Right lobe of liver (tissue), 6 donors: ENCODE measurements at regions not wholly inside any gene's neighbourhood (a gene's known extent, or its start where the extent isn't known, plus 50 kb on each side); places are given as distances from the start of the nearest gene placed in this dataset.

Experiments used
- ATAC-seq, 4 donors: fragments of 200-7000 bp; cut with Tn5 transposase; one replicate each; pipeline ENCODE4 v1.9.1; 2020; ENCODE audit warnings: mild to moderate bottlenecking in 4 of 4, moderate library complexity in 4 of 4
- DNase-seq, 3 donors: peaks; one replicate each; pipeline ENCODE4 v3.0.0-alpha.2; 2020
- H3K27ac ChIP-seq, 3 donors: fragments of 200-600 bp; one replicate each; pipeline ENCODE4 v1.8.0; 2022
- H3K27me3 ChIP-seq, 2 donors: fragments of 200-600 bp; one replicate each; pipeline ENCODE4 v1.8.0; 2022
- H3K36me3 ChIP-seq, 4 donors: fragments of 200-600 bp; sonication (generic) in 1 of 4; one replicate each; pipeline versions ENCODE4 v1.5.1 to v1.8.0; 2017 to 2022; ENCODE audit warnings: control low read depth in 1 of 4
- H3K4me1 ChIP-seq, 4 donors: fragments of 200-600 bp; sonication (generic) in 1 of 4; one replicate each; pipeline versions ENCODE4 v1.5.1 to v1.8.0; 2017 to 2022; ENCODE audit warnings: control low read depth in 1 of 4
- H3K4me3 ChIP-seq, 3 donors: fragments of 200-600 bp; one replicate each; pipeline ENCODE4 v1.8.0; 2022
- H3K9me3 ChIP-seq, 4 donors: fragments of 200-600 bp; sonication (generic) in 1 of 4; one replicate each; pipeline versions ENCODE4 v1.5.1 to v1.8.0; 2017 to 2022; ENCODE audit warnings: control low read depth in 1 of 4
- CTCF ChIP-seq, 4 donors: fragments of 200-600 bp in 3 of 4; fragments of 450-650 bp in 1 of 4; IDR thresholded peaks; one replicate each; pipeline versions ENCODE4 v1.5.1 to v1.8.0; 2016 to 2022; ENCODE audit warnings: antibody characterized with exemption in 4 of 4, mild to moderate bottlenecking in 2 of 4
- POLR2A ChIP-seq: fragments of 450-650 bp; IDR thresholded peaks from one replicate; pipeline ENCODE4 v1.6.1; 2017; ENCODE audit warnings: antibody characterized with exemption, mild to moderate bottlenecking
- WGBS: methylation state at CpG from one replicate; pipeline ENCODE4 v1.1.6; 2018; ENCODE audit warnings: low coverage, low lambda C conversion rate; ENCODE audit not compliant: insufficient coverage; ENCODE audit errors: missing lambda C conversion rate; 5-methylcytosine and 5-hydroxymethylcytosine counted together
- intact Hi-C, 2 donors: fragments of 100-400 bp; cut with DNase I; formaldehyde crosslinking; loops; one replicate each; pipeline versions ENCODE4 v1.11.2 to v1.14.1; 2022
- donor health status: DM: no; HTN: yes; CAD: no.
- donor health status: DM: no; HTN: no; CAD: no.
- donor health status: DM: no; HTN: no; CAD: no.
- donor health status: DM: no; HTN: yes; CAD: no.
- donor health status: DM: no; HTN: yes; CAD: no.

GRCh38 chr3:35215525-35216500 is 423.5 kb upstream of the ARPP21 start:
- Histone ChIP-seq H3K4me1 (no peaks in the 10 kb centered on the region), H3K27me3 (no peaks in the 10 kb centered on the region), H3K27ac (no peak overlapping the region), H3K4me3 (no peak overlapping the region), H3K36me3 (no peaks in the 10 kb centered on the region), H3K9me3 (no peaks in the 10 kb centered on the region)
- no peak for TF ChIP-seq CTCF (IDR thresholded peaks at IDR 0.05)
- intact Hi-C loops, result no loop called here
- peak in 1 of 3 donors; percentile 40 for DNase-seq
- WGBS, result 53% methylated on average over 5 of the region's 31 CpGs
- ATAC-seq, result no peak

- H3K36me3 ChIP-seq, result no peaks in the 10 kb centered on the region
- H3K27me3 ChIP-seq, result no peaks in the 10 kb centered on the region
- H3K4me3 ChIP-seq, result no peak overlapping the region
- no peak overlapping the region for H3K27ac ChIP-seq
- H3K4me1 ChIP-seq, result no peaks in the 10 kb centered on the region
- DNase-seq (peak in 1 of 3 donors; percentile 39), ATAC-seq (no peak)
- TF ChIP-seq POLR2A, result no peak
- TF ChIP-seq CTCF (IDR thresholded peaks at IDR 0.05), result no peak
- WGBS, result 73% methylated on average over 11 of the region's 18 CpGs
- intact Hi-C loops, result no loop called here
- no peaks in the 10 kb centered on the region for H3K9me3 ChIP-seq
Measured at GRCh38 chr3:35216501-35217266, 422.6 kb upstream of the ARPP21 start.

GRCh38 chr3:35223632-35224394 is 415.5 kb upstream of the ARPP21 start:
- ATAC-seq (peak; percentile 42 to 71 (median 62)), DNase-seq (no peak)
- Histone ChIP-seq H3K27me3 (no peaks in the 10 kb centered on the region), H3K4me1 (no peaks in the 10 kb centered on the region), H3K4me3 (no peak overlapping the region), H3K27ac (no peak overlapping the region), H3K36me3 (no peaks in the 10 kb centered on the region), H3K9me3 (no peaks in the 10 kb centered on the region)
- TF ChIP-seq POLR2A, result no peak
- TF ChIP-seq CTCF (IDR thresholded peaks at IDR 0.05), result no peak
- intact Hi-C loops, result no loop called here
- 82% methylated on average over 1 of the region's 1 CpG for WGBS

- Histone ChIP-seq H3K4me1 (no peaks in the 10 kb centered on the region), H3K36me3 (no peaks in the 10 kb centered on the region), H3K27ac (no peak overlapping the region), H3K27me3 (no peaks in the 10 kb centered on the region), H3K9me3 (no peaks in the 10 kb centered on the region), H3K4me3 (no peak overlapping the region)
- DNase-seq, result no peak
- intact Hi-C loops, result no loop called here
- TF ChIP-seq CTCF (IDR thresholded peaks at IDR 0.05) (no peak), POLR2A (no peak)
- ATAC-seq, result no peak
- WGBS, result 43% methylated on average over 3 of the region's 3 CpGs
Measured at GRCh38 chr3:35224565-35225295, 414.6 kb upstream of the ARPP21 start.
